HepG2 (cell line): ENCODE measurements at regions not wholly inside any gene's neighbourhood (a gene's known extent, or its start where the extent isn't known, plus 50 kb on each side); places are given as distances from the start of the nearest gene placed in this dataset.

Experiments
- ATAC-seq: fragments of 200-7000 bp; cut with Tn5 transposase; 3 replicates; pipeline ENCODE4 v1.9.1; 2020; ENCODE audit warnings: mild to moderate bottlenecking, moderate library complexity
- BruUV-seq: library from RNA; stranded (reverse); fragments of 400-500 nt; replicated peaks from 2 replicates; lab custom pipeline; 2021; lab: Mats Ljungman, UMichigan
- CTCF ChIA-PET: fragments of 300-600 bp; formaldehyde crosslinking; extraction: SDS; loops from one replicate; lab custom pipeline; 2021; ENCODE audit warnings: low total read pairs, inconsistent platforms, low intra/inter-chr PET ratio; lab: Yijun Ruan, JAX
- POLR2A ChIA-PET: fragments of 350-600 bp; sonication (Branson Sonifier 250); formaldehyde crosslinking; loops from one replicate; lab custom pipeline; 2020; ENCODE audit warnings: antibody characterized with exemption, inconsistent platforms; lab: Yijun Ruan, JAX
- DNase-seq: peaks from one replicate; pipeline ENCODE4 v3.0.0-alpha.2; 2015; ENCODE audit warnings: low spot score
- FAIRE-seq: peaks from 3 replicates; lab custom pipeline; 2011; peaks lifted over from hg19 to GRCh38; lab: Jason Lieb, UNC
- H2AFZ ChIP-seq: one replicate; pipeline ENCODE4 v1.6.1; 2011; ENCODE audit warnings: low read length, inconsistent platforms
- H3K27ac ChIP-seq: fragments of 300-600 bp; 3 replicates; pipeline ENCODE4 v1.8.0; 2011; ENCODE audit warnings: mixed run types, mild to moderate bottlenecking, mixed read lengths, low read length, inconsistent platforms; ENCODE audit not compliant: insufficient read depth; ENCODE audit errors: extremely low read length
- H3K27me3 ChIP-seq, 2 experiments: fragments of 200-600 bp in 1 of 2; 2 replicates in 1 of 2; 3 replicates in 1 of 2; pipeline versions ENCODE4 v1.6.0 to v1.8.0; 2011; ENCODE audit warnings: low read length in 2 of 2, mild to moderate bottlenecking in 2 of 2, moderate library complexity in 2 of 2, inconsistent platforms in 1 of 2; ENCODE audit not compliant: insufficient read depth in 2 of 2, control insufficient read depth in 1 of 2
- H3K36me3 ChIP-seq, 2 experiments: fragments of 200-600 bp in 1 of 2; replicated peaks in 1 of 2; 2 replicates in 1 of 2; 3 replicates in 1 of 2; pipeline versions ENCODE4 v1.5.1 to v1.8.0; 2011; ENCODE audit warnings: low read length in 2 of 2, inconsistent platforms in 1 of 2; ENCODE audit not compliant: insufficient read depth in 2 of 2, control insufficient read depth in 1 of 2
- H3K4me1 ChIP-seq: 2 replicates; pipeline ENCODE4 v1.5.1; 2012; ENCODE audit warnings: low read length, inconsistent platforms; ENCODE audit not compliant: insufficient read depth
- H3K4me2 ChIP-seq: 2 replicates; pipeline ENCODE4 v1.6.0; 2011; ENCODE audit warnings: low read depth, low read length, inconsistent platforms
- H3K4me3 ChIP-seq, 3 experiments: fragments of 200-600 bp in 1 of 3; sonication (generic), shearing (Covaris generic) in 1 of 3; replicated peaks in 1 of 3; 2 replicates each; pipeline ENCODE4 v1.5.1; 2011 to 2016; ENCODE audit warnings: low read length in 3 of 3, inconsistent platforms in 2 of 3, low read depth in 2 of 3, mild to moderate bottlenecking in 2 of 3, control low read depth in 1 of 3, mixed read lengths in 1 of 3; ENCODE audit not compliant: insufficient read depth in 1 of 3
- H3K79me2 ChIP-seq: one replicate; pipeline ENCODE4 v1.6.1; 2011; ENCODE audit warnings: low read length, inconsistent platforms; ENCODE audit not compliant: insufficient read depth
- H3K9ac ChIP-seq: 2 replicates; pipeline ENCODE4 v1.6.0; 2011; ENCODE audit warnings: mild to moderate bottlenecking, low read depth, low read length, inconsistent platforms; ENCODE audit not compliant: insufficient read depth
- H3K9me3 ChIP-seq: 2 replicates; pipeline ENCODE4 v1.5.1; 2012; ENCODE audit warnings: mild to moderate bottlenecking, low read length
- H4K20me1 ChIP-seq: 2 replicates; pipeline ENCODE4 v1.6.0; 2011; ENCODE audit warnings: inconsistent platforms, mild to moderate bottlenecking, low read length, moderate library complexity; ENCODE audit not compliant: insufficient read depth
- CHD2 ChIP-seq: IDR thresholded peaks from 2 replicates; pipeline ENCODE4 v1.6.1; 2011; ENCODE audit warnings: low read depth, low read length, improper control_type of control experiment
- KDM3A ChIP-seq: IDR thresholded peaks from 2 replicates; pipeline ENCODE4 v1.6.1; 2018; ENCODE audit warnings: low read depth, missing compliant biosample characterization
- MAZ ChIP-seq, 2 experiments: sonication (generic) in 1 of 2; formaldehyde crosslinking in 1 of 2; IDR thresholded peaks; 2 replicates each; pipeline versions ENCODE4 v1.5.0 to v1.6.1; 2012 to 2020; ENCODE audit warnings: low read depth in 2 of 2, mild to moderate bottlenecking in 2 of 2, borderline replicate concordance in 1 of 2, improper control_type of control experiment in 1 of 2, low read length in 1 of 2, missing genetic modification reagents in 1 of 2, moderate library complexity in 1 of 2
- MTF2 ChIP-seq: sonication (generic); formaldehyde crosslinking; IDR thresholded peaks from 2 replicates; pipeline ENCODE4 v1.5.0; 2020; ENCODE audit warnings: missing genetic modification reagents, borderline replicate concordance
- MZF1 ChIP-seq: sonication (generic); formaldehyde crosslinking; IDR thresholded peaks from 2 replicates; pipeline ENCODE4 v1.8.1; 2023; ENCODE audit warnings: mild to moderate bottlenecking, missing genetic modification reagents, borderline replicate concordance
- NKX3-1 ChIP-seq: sonication (generic); formaldehyde crosslinking; IDR thresholded peaks from 2 replicates; pipeline ENCODE4 v1.5.0; 2020; ENCODE audit warnings: missing genetic modification reagents
- NR2F6 ChIP-seq, 2 experiments: IDR thresholded peaks; 2 replicates each; pipeline ENCODE4 v1.6.1; 2016; ENCODE audit warnings: antibody characterized with exemption in 1 of 2, mild to moderate bottlenecking in 1 of 2
- POGK ChIP-seq: sonication (generic); formaldehyde crosslinking; conservative IDR thresholded peaks from 2 replicates; pipeline ENCODE4 v1.8.0; 2022; ENCODE audit warnings: mild to moderate bottlenecking, moderate library complexity, missing genetic modification reagents
- POLR2AphosphoS5 ChIP-seq: IDR thresholded peaks from 2 replicates; pipeline ENCODE4 v1.6.1; 2012; ENCODE audit warnings: low read depth, low read length
- RFXAP ChIP-seq: sonication (generic); formaldehyde crosslinking; IDR thresholded peaks from 2 replicates; pipeline ENCODE4 v1.4.0; 2020; ENCODE audit warnings: missing genetic modification reagents, borderline replicate concordance
- SMARCC2 ChIP-seq: fragments of 450-650 bp; IDR thresholded peaks from 2 replicates; pipeline ENCODE4 v1.6.1; 2017; ENCODE audit warnings: antibody characterized with exemption, mild to moderate bottlenecking
- SMC3 ChIP-seq: IDR thresholded peaks from 2 replicates; pipeline ENCODE4 v1.6.1; 2011; ENCODE audit warnings: low read length, improper control_type of control experiment
- ZFP36L1 ChIP-seq: sonication (generic); formaldehyde crosslinking; IDR thresholded peaks from 2 replicates; pipeline ENCODE4 v1.8.0; 2022; ENCODE audit warnings: mild to moderate bottlenecking, missing genetic modification reagents, moderate library complexity
- ZFP37 ChIP-seq: sonication (generic); formaldehyde crosslinking; IDR thresholded peaks from 2 replicates; pipeline ENCODE4 v1.4.0; 2020; ENCODE audit warnings: missing genetic modification reagents, borderline replicate concordance
- ZNF263 ChIP-seq: sonication (generic); formaldehyde crosslinking; IDR thresholded peaks from 2 replicates; pipeline ENCODE4 v1.4.0; 2020; ENCODE audit warnings: missing genetic modification reagents
- ZNF296 ChIP-seq: sonication (generic); formaldehyde crosslinking; conservative IDR thresholded peaks from 2 replicates; pipeline ENCODE4 v1.5.0; 2020; ENCODE audit warnings: mild to moderate bottlenecking, missing genetic modification reagents
- WGBS: methylation state at CpG from one replicate; pipeline ENCODE4 v1.1.6; 2017; ENCODE audit warnings: low lambda C conversion rate; 5-methylcytosine and 5-hydroxymethylcytosine counted together
- in situ Hi-C: cut with HindIII; loops from 2 replicates; pipeline ENCODE4 v1.10.0; 2017; ENCODE audit warnings: low pct_unique_long_range_greater_than_20kb; ENCODE audit not compliant: extremely low pct_ligation_motif_present
- intact Hi-C: fragments of 100-400 bp; cut with micrococcal nuclease; formaldehyde crosslinking; loops from one replicate; pipeline ENCODE4 v1.10.0; 2022; ENCODE audit not compliant: unreplicated experiment

DNA sequence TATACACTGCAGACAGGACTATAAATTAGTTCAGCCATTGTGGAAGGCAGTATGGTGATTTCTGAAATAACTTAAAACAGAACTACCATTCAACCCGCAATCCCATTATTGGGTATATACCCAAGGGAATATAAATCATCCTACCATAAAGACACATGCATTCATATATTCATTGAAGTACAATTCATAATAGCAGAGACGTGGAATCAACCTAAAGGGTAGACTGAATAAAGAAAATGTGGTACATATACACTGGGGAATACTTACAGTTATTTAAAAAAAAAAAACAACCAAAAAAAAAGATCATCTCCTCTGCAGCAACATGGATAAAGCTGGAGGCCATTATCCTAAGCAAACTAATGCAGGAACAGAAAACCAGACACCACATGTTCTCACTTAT, 473.9 kb downstream of the TRHDE start:
- POLR2A ChIA-PET: no interaction called here
- BruUV-seq: no TSS peak
- no peak for ATAC-seq
- Histone ChIP-seq H3K9me3 (peaks cover 88% of the 10 kb centered on the region), H3K27me3 (no peaks in the 10 kb centered on the region), H3K36me3 (no peaks in the 10 kb centered on the region), H3K4me2 (no peak overlapping the region), H4K20me1 (no peaks in the 10 kb centered on the region), H3K4me3 (no peak overlapping the region)
- intact Hi-C loops: no loop called here
- no peak for FAIRE-seq
- TF ChIP-seq CHD2 (no peak), NR2F6 (IDR thresholded peaks at IDR 0.05) (no peak), NR2F6 (CRISPR knock-in tag; IDR thresholded peaks at IDR 0.05) (no peak)
- TF ChIP-seq, all 625 proteins: peak for 0
- in situ Hi-C loops: no loop called here
- H3K27ac ChIP-seq: no peak overlapping the region
- no peaks in the 10 kb centered on the region for H3K79me2 ChIP-seq
- DNase-seq: no peak
- CTCF ChIA-PET: no interaction called here
- no peaks in the 10 kb centered on the region for H3K4me1 ChIP-seq
- H2AFZ ChIP-seq: no peak overlapping the region
- WGBS: 45% methylated on average over 2 of the region's 2 CpGs
- H3K9ac ChIP-seq: no peak overlapping the region

DNA sequence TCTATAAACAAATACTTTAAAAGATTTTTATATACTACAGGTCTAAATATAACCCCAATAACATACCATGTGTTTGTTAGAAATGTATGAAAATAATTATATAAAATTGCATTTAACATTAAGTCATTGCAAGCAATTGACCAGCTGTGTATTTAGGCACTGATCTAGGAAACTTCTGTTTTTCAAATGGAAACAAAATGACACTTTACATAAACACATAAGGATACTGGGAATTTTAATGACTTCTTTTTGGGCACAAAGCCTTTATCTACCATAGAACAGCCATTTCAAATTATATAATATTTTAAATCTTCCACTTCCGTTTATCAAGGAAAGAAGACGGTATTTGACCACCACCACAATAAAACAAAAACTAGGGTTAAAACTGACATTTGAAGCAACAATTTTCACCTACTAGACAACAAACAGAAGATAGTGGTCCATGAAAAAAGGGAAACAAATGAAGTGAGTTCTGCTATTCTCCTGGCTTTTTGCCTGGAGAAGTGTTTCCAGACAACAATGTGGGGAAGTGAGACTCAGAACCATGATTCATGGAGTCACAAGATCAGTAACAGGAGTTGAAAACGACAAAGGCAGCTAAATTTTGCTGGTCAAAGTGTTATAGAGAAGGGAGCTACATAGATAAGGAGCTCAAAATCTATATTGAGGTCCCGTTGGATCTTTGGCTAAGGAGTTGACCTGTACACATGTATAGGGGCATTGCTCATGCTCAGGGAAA, 475.1 kb downstream of the TRHDE start:
- ChIA-PET POLR2A (no interaction called here), CTCF (no interaction called here)
- Histone ChIP-seq H3K27ac (no peak overlapping the region), H3K4me1 (no peaks in the 10 kb centered on the region), H3K9me3 (peaks cover 88% of the 10 kb centered on the region), H3K27me3 (no peaks in the 10 kb centered on the region), H2AFZ (no peak overlapping the region), H3K36me3 (no peaks in the 10 kb centered on the region), H3K9ac (no peak overlapping the region), H3K4me3 (no peak overlapping the region), H3K4me2 (no peak overlapping the region), H3K79me2 (no peaks in the 10 kb centered on the region), H4K20me1 (no peaks in the 10 kb centered on the region)
- intact Hi-C loops: no loop called here
- no TSS peak for BruUV-seq
- in situ Hi-C loops: no loop called here
- DNase-seq (no peak), FAIRE-seq (no peak), ATAC-seq (no peak)
- 23% methylated on average over 4 of the region's 4 CpGs for WGBS
- no peak for TF ChIP-seq KDM3A (CRISPR knock-in tag)
- no peak for TF ChIP-seq MZF1 (CRISPR knock-in tag)
- TF ChIP-seq MAZ (IDR thresholded peaks at IDR 0.05; ENCODE audit: borderline replicate concordance, low read depth, low read length): no peak
- no peak for TF ChIP-seq MAZ (CRISPR knock-in tag; IDR thresholded peaks at IDR 0.05; ENCODE audit: low read depth)
- TF ChIP-seq ZNF263 (CRISPR knock-in tag): no peak
- TF ChIP-seq NKX3-1 (CRISPR knock-in tag): no peak
- TF ChIP-seq MTF2 (CRISPR knock-in tag): no peak
- TF ChIP-seq ZFP36L1 (CRISPR knock-in tag): no peak
- TF ChIP-seq ZFP37 (CRISPR knock-in tag): no peak
- TF ChIP-seq SMC3: no peak
- no peak for TF ChIP-seq POLR2AphosphoS5
- TF ChIP-seq SMARCC2: no peak
- TF ChIP-seq RFXAP (CRISPR knock-in tag): no peak
- no peak for TF ChIP-seq ZNF296 (CRISPR knock-in tag)
- no peak for TF ChIP-seq POGK (CRISPR knock-in tag)
